ENCODE measurements at regions not wholly inside any gene's neighbourhood (a gene's known extent, or its start where the extent isn't known, plus 50 kb on each side); places are given as distances from the start of the nearest gene placed in this dataset.

GRCh38 chr11:134731213-134731961 is 319.3 kb upstream of the B3GAT1 start:
- Histone ChIP-seq H3K9ac (ENCODE audit: insufficient read depth, low read length) (no peak overlapping the region), H3K4me3 (replicated peaks in 1 of 4; ENCODE audit: control extremely low read depth in 1 of 4, insufficient read depth in 1 of 4, low read depth in 3 of 4, low read length in 4 of 4) (no peak overlapping the region), H3K4me1 (ENCODE audit: control insufficient read depth, extremely low read depth, insufficient read depth, low read length) (no peaks in the 10 kb centered on the region), H3K27me3 (ENCODE audit: control insufficient read depth, insufficient read depth, low read length) (no peaks in the 10 kb centered on the region), H3K9me3 (ENCODE audit: control insufficient read depth, insufficient read depth, low read depth, low read length) (no peaks in the 10 kb centered on the region), H3K36me3 (ENCODE audit: control insufficient read depth, insufficient read depth, low read length) (no peaks in the 10 kb centered on the region), H3K27ac (ENCODE audit: insufficient read depth, low read length) (no peak overlapping the region), H4K20me1 (ENCODE audit: control insufficient read depth, extremely low read depth, insufficient read depth, low read length) (no peaks in the 10 kb centered on the region), H3K4me2 (ENCODE audit: extremely low read depth, insufficient read depth, low read length) (no peak overlapping the region), H3K79me2 (ENCODE audit: control insufficient read depth, insufficient read depth, low read length) (no peaks in the 10 kb centered on the region), H2AFZ (ENCODE audit: low read length) (no peak overlapping the region)
- TF ChIP-seq EZH2 (IDR thresholded peaks at IDR 0.05; ENCODE audit: low read length, missing control alignments) = no peak
- no peak for TF ChIP-seq CTCF (conservative IDR thresholded peaks at IDR 0.05 in 1 of 2, IDR thresholded peaks at IDR 0.05 in 1 of 2; ENCODE audit: low read depth in 1 of 2, low read length in 2 of 2)
- no peak for DNase-seq (ENCODE audit: low read depth in 2 of 2)

- Histone ChIP-seq H3K79me2 (ENCODE audit: control insufficient read depth, insufficient read depth, low read length) (no peaks in the 10 kb centered on the region), H3K9ac (ENCODE audit: insufficient read depth, low read length) (no peak overlapping the region), H3K4me2 (ENCODE audit: extremely low read depth, insufficient read depth, low read length) (no peak overlapping the region), H4K20me1 (ENCODE audit: control insufficient read depth, extremely low read depth, insufficient read depth, low read length) (no peaks in the 10 kb centered on the region), H3K27ac (ENCODE audit: insufficient read depth, low read length) (no peak overlapping the region), H2AFZ (ENCODE audit: low read length) (no peak overlapping the region), H3K4me1 (ENCODE audit: control insufficient read depth, extremely low read depth, insufficient read depth, low read length) (no peaks in the 10 kb centered on the region), H3K9me3 (ENCODE audit: control insufficient read depth, insufficient read depth, low read depth, low read length) (no peaks in the 10 kb centered on the region), H3K27me3 (ENCODE audit: control insufficient read depth, insufficient read depth, low read length) (no peaks in the 10 kb centered on the region), H3K36me3 (ENCODE audit: control insufficient read depth, insufficient read depth, low read length) (no peaks in the 10 kb centered on the region), H3K4me3 (replicated peaks in 1 of 4; ENCODE audit: control extremely low read depth in 1 of 4, insufficient read depth in 1 of 4, low read depth in 3 of 4, low read length in 4 of 4) (no peak overlapping the region)
- TF ChIP-seq EZH2 (IDR thresholded peaks at IDR 0.05; ENCODE audit: low read length, missing control alignments) (no peak), CTCF (conservative IDR thresholded peaks at IDR 0.05 in 1 of 2, IDR thresholded peaks at IDR 0.05 in 1 of 2; ENCODE audit: low read depth in 1 of 2, low read length in 2 of 2) (no peak)
- no peak for DNase-seq (ENCODE audit: low read depth in 2 of 2)
Measured at GRCh38 chr11:134730561-134731212, 318.6 kb upstream of the B3GAT1 start.

GRCh38 chr11:134730101-134730500 is 318.1 kb upstream of the B3GAT1 start:
- Histone ChIP-seq H3K27ac (ENCODE audit: insufficient read depth, low read length) (no peak overlapping the region), H2AFZ (ENCODE audit: low read length) (no peak overlapping the region), H3K79me2 (ENCODE audit: control insufficient read depth, insufficient read depth, low read length) (no peaks in the 10 kb centered on the region), H3K27me3 (ENCODE audit: control insufficient read depth, insufficient read depth, low read length) (no peaks in the 10 kb centered on the region), H3K9ac (ENCODE audit: insufficient read depth, low read length) (no peak overlapping the region), H3K36me3 (ENCODE audit: control insufficient read depth, insufficient read depth, low read length) (no peaks in the 10 kb centered on the region), H3K9me3 (ENCODE audit: control insufficient read depth, insufficient read depth, low read depth, low read length) (no peaks in the 10 kb centered on the region), H3K4me1 (ENCODE audit: control insufficient read depth, extremely low read depth, insufficient read depth, low read length) (no peaks in the 10 kb centered on the region), H3K4me2 (ENCODE audit: extremely low read depth, insufficient read depth, low read length) (no peak overlapping the region), H4K20me1 (ENCODE audit: control insufficient read depth, extremely low read depth, insufficient read depth, low read length) (no peaks in the 10 kb centered on the region), H3K4me3 (replicated peaks in 1 of 4; ENCODE audit: control extremely low read depth in 1 of 4, insufficient read depth in 1 of 4, low read depth in 3 of 4, low read length in 4 of 4) (no peak overlapping the region)
- DNase-seq (ENCODE audit: low read depth in 2 of 2) = no peak
- TF ChIP-seq EZH2 (IDR thresholded peaks at IDR 0.05; ENCODE audit: low read length, missing control alignments) = no peak
- TF ChIP-seq CTCF (conservative IDR thresholded peaks at IDR 0.05 in 1 of 2, IDR thresholded peaks at IDR 0.05 in 1 of 2; ENCODE audit: low read depth in 1 of 2, low read length in 2 of 2) = no peak
